Pancreas (tissue), 10 donors: ENCODE measurements at regions not wholly inside any gene's neighbourhood (a gene's known extent, or its start where the extent isn't known, plus 50 kb on each side); places are given as distances from the start of the nearest gene placed in this dataset.

Experiments used
- ATAC-seq, 4 donors: fragments of 200-7000 bp; cut with Tn5 transposase; one replicate each; pipeline versions ENCODE4 v1.8.0 to v1.9.1; 2020; ENCODE audit warnings: mild to moderate bottlenecking in 4 of 4, moderate library complexity in 4 of 4
- DNase-seq, 6 donors: peaks; one replicate each; pipeline ENCODE4 v3.0.0-alpha.2; 2020
- FAIRE-seq: peaks from 2 replicates; lab custom pipeline; 2012; peaks lifted over from hg19 to GRCh38; lab: Jason Lieb, UNC
- H3K27ac ChIP-seq, 4 donors: fragments of 200-600 bp; sonication (generic); 1 replicate in 3 of 4; 2 replicates in 1 of 4; pipeline versions ENCODE4 v1.5.0 to v1.8.0; 2020
- H3K27me3 ChIP-seq, 4 donors: fragments of 200-600 bp; one replicate each; pipeline ENCODE4 v1.8.0; 2021
- H3K36me3 ChIP-seq, 3 donors: fragments of 200-600 bp; sonication (generic) in 1 of 3; one replicate each; pipeline versions ENCODE4 v1.5.0 to v1.8.0; 2020 to 2021
- H3K4me1 ChIP-seq, 3 donors: fragments of 200-600 bp; one replicate each; pipeline ENCODE4 v1.8.0; 2021
- H3K4me3 ChIP-seq, 4 donors: fragments of 200-600 bp; sonication (generic) in 2 of 4; one replicate each; pipeline versions ENCODE4 v1.5.0 to v1.8.0; 2020 to 2021
- H3K9me3 ChIP-seq, 4 donors: fragments of 200-600 bp; one replicate each; pipeline ENCODE4 v1.8.0; 2021
- WGBS, 2 donors: extraction: QIAGEN DNeasy Blood & Tissue Kit; methylation state at CpG; one replicate each; pipeline ENCODE4 v1.1.7; 2013; 5-methylcytosine and 5-hydroxymethylcytosine counted together
- intact Hi-C, 3 donors: fragments of 100-400 bp; cut with DNase I; formaldehyde crosslinking; loops; one replicate each; pipeline versions ENCODE4 v1.11.1 to v1.14.2; 2022
- TF ChIP-seq, protein P1 (sequence below), 4 donors: fragments of 200-600 bp; sonication (generic) in 3 of 4; IDR thresholded peaks; one replicate each; pipeline versions ENCODE4 v1.5.0 to v1.8.0; 2021; ENCODE audit warnings: antibody characterized with exemption in 4 of 4
- donor health status: healthy with polysubstance abuse.
- donor health status: DM: no; HTN: no; CAD: no; lungs with moderate emphysema.
- donor health status: DM: no; HTN: no; CAD: no.
- donor health status: control.
- donor health status: control.
- donor health status: Bipolar disorder and iron deficiency.
- donor health status: DM: yes; HTN: yes; CAD: no.
- donor health status: DM: no; HTN: no; CAD: no.
- donor health status: DM: no; HTN: no; CAD: no.
- donor health status: DM: yes; HTN: yes; CAD: no.

- TF ChIP-seq, protein P1, sequence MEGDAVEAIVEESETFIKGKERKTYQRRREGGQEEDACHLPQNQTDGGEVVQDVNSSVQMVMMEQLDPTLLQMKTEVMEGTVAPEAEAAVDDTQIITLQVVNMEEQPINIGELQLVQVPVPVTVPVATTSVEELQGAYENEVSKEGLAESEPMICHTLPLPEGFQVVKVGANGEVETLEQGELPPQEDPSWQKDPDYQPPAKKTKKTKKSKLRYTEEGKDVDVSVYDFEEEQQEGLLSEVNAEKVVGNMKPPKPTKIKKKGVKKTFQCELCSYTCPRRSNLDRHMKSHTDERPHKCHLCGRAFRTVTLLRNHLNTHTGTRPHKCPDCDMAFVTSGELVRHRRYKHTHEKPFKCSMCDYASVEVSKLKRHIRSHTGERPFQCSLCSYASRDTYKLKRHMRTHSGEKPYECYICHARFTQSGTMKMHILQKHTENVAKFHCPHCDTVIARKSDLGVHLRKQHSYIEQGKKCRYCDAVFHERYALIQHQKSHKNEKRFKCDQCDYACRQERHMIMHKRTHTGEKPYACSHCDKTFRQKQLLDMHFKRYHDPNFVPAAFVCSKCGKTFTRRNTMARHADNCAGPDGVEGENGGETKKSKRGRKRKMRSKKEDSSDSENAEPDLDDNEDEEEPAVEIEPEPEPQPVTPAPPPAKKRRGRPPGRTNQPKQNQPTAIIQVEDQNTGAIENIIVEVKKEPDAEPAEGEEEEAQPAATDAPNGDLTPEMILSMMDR (IDR thresholded peaks at IDR 0.05) = no peak
- no peaks in the 10 kb centered on the region for H3K4me1 ChIP-seq
- no peak for DNase-seq
- intact Hi-C loops = no loop called here
- no peak overlapping the region for H3K27ac ChIP-seq
- WGBS, 2 donors = 75 to 77% methylated on average over 3 of the region's 3 CpGs
- no peaks in the 10 kb centered on the region for H3K36me3 ChIP-seq
- no peak for FAIRE-seq
- ATAC-seq = no peak
- H3K27me3 ChIP-seq = no peaks in the 10 kb centered on the region
- no peak overlapping the region for H3K4me3 ChIP-seq
- H3K9me3 ChIP-seq = no peaks in the 10 kb centered on the region
Observed at GRCh38 chr19:16005925-16006324, 57.1 kb downstream of the OR10H4 start.

DNA sequence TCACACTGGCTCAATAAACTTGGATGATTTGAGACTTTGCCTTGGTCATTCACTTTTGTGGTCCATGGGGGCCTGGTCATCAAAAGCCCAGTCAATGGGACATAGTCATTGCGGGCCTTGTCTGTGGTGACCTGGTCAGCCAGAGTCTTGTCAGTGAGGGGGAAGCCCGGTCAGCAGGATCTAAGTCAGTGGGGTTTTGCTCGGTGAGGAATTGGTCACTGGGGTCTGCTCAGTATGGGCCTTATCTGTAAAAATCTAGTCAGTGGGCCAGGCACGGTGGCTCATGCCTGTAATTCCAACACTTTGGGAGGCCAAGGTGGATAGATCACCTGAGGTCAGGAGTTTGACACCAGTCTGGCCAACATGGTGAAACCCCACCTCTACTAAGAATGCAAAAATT, 63.7 kb upstream of the TPM4 start:
- no peak for ATAC-seq
- Histone ChIP-seq H3K36me3 (no peaks in the 10 kb centered on the region), H3K9me3 (no peaks in the 10 kb centered on the region), H3K4me3 (no peak overlapping the region), H3K27ac (no peak overlapping the region), H3K27me3 (no peaks in the 10 kb centered on the region), H3K4me1 (no peaks in the 10 kb centered on the region)
- TF ChIP-seq, protein P1 (IDR thresholded peaks at IDR 0.05) = no peak
- 88 to 95% methylated on average over 4 of the region's 4 CpGs for WGBS, 2 donors
- no peak for DNase-seq
- intact Hi-C loops = no loop called here
- FAIRE-seq = no peak

GRCh38 chr19:16013181-16013850, 63.0 kb upstream of the TPM4 start:
- ATAC-seq (no peak), DNase-seq (no peak), FAIRE-seq (no peak)
- Histone ChIP-seq H3K4me1 (no peaks in the 10 kb centered on the region), H3K36me3 (no peaks in the 10 kb centered on the region), H3K27me3 (no peaks in the 10 kb centered on the region), H3K9me3 (no peaks in the 10 kb centered on the region), H3K27ac (no peak overlapping the region), H3K4me3 (no peak overlapping the region)
- intact Hi-C loops = no loop called here
- 94 to 97% methylated on average over 11 of the region's 11 CpGs for WGBS, 2 donors
- TF ChIP-seq, protein P1 (IDR thresholded peaks at IDR 0.05) = no peak

DNA sequence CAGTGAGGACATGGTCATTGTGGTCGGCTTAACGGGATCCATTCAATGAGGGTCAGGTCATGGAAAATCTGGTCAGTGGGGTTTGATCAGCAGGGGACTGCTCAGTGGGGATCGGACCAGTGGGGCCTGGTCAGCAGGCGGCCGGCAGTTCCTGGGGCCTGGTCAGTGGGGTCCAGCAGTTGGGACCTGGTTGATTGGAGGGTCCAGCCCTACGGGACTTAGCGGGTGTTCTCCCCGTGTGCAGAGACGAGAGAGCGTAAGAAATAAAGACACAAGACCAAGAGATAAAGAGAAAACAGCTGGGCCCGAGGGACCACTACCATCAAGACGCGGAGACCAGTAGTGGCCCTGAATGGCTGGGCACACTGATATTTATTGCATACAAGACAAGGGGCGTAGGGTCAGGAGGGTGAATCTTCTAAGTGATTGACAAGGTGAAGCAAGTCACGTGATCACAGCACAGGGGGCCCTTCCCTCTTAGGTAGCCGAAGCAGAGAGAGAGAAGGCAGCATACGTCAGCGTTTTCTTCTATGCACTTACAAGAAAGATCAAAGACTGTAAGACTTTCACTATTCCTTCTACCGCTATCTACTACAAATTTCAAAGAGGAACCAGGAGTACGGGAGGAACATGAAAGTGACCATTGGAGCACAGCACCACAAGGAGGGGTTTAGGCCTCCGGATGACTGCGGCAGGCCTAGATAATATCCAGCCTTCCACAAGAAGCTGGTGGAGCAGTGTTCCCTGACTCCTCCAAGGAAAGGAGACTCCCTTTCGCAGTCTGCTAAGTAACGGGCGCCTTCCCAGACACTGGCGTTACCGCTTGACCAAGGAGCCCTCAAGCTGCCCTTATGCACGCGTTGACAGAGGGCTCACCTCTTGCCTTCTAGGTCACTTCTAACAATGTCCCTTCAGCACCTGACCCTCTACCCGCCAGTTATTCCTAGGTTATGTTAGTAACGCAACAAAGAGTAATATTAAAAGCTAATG, 62.1 kb upstream of the TPM4 start:
- ATAC-seq = no peak
- TF ChIP-seq, protein P1 (IDR thresholded peaks at IDR 0.05) = no peak
- 94 to 95% methylated on average over 31 of the region's 31 CpGs for WGBS, 2 donors

More for the DNA sequence above, 62.1 kb upstream of the TPM4 start:
- H3K4me1 ChIP-seq = no peaks in the 10 kb centered on the region
- FAIRE-seq = no peak
- intact Hi-C loops = no loop called here
- no peak overlapping the region for H3K27ac ChIP-seq
- H3K36me3 ChIP-seq = no peaks in the 10 kb centered on the region
- no peaks in the 10 kb centered on the region for H3K9me3 ChIP-seq
- H3K27me3 ChIP-seq = no peaks in the 10 kb centered on the region
- DNase-seq = no peak
- no peak overlapping the region for H3K4me3 ChIP-seq
